ENCODE measurements at regions not wholly inside any gene's neighbourhood (a gene's known extent, or its start where the extent isn't known, plus 50 kb on each side); places are given as distances from the start of the nearest gene placed in this dataset.
A peak's percentile ranks its signal among the peaks of the same experiment; 100 is the strongest.
"Not testable (repeated sequence)": the region's sequence is repeated elsewhere in the genome, so short reads cannot be mapped to it uniquely, and the experiment has no call there.

DNA sequence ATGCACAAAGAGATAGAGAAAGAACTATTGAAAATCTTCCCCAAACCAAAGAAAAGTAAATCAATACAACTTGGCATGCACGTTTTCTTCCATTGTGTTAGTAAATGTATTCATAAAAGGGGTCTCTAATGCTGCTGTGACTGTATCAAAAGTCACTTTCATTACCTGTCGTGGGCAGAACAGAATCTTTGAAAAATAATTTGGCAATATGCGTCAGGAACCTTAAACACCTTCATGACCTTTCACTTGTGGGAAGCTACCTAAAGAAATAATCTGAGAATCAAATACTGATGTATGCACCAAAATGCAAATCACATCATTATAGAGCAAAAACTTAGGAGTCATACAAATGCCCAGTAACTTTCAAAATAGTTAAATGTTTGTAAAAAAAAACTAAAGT, 105.3 kb downstream of the ARL4C start:
- Histone ChIP-seq H3K4me3 (replicated peaks in 1 of 4; ENCODE audit: control extremely low read depth in 1 of 4, insufficient read depth in 1 of 4, low read depth in 3 of 4, low read length in 4 of 4) (no peak overlapping the region), H3K9ac (ENCODE audit: insufficient read depth, low read length) (no peak overlapping the region), H4K20me1 (ENCODE audit: control insufficient read depth, extremely low read depth, insufficient read depth, low read length) (no peaks in the 10 kb centered on the region), H3K4me1 (ENCODE audit: control insufficient read depth, extremely low read depth, insufficient read depth, low read length) (no peaks in the 10 kb centered on the region), H2AFZ (ENCODE audit: low read length) (no peak overlapping the region), H3K36me3 (ENCODE audit: control insufficient read depth, insufficient read depth, low read length) (no peaks in the 10 kb centered on the region), H3K27me3 (ENCODE audit: control insufficient read depth, insufficient read depth, low read length) (no peaks in the 10 kb centered on the region), H3K79me2 (ENCODE audit: control insufficient read depth, insufficient read depth, low read length) (no peaks in the 10 kb centered on the region), H3K27ac (ENCODE audit: insufficient read depth, low read length) (no peak overlapping the region), H3K4me2 (ENCODE audit: extremely low read depth, insufficient read depth, low read length) (no peak overlapping the region), H3K9me3 (ENCODE audit: control insufficient read depth, insufficient read depth, low read depth, low read length) (no peaks in the 10 kb centered on the region)
- TF ChIP-seq, protein P1, sequence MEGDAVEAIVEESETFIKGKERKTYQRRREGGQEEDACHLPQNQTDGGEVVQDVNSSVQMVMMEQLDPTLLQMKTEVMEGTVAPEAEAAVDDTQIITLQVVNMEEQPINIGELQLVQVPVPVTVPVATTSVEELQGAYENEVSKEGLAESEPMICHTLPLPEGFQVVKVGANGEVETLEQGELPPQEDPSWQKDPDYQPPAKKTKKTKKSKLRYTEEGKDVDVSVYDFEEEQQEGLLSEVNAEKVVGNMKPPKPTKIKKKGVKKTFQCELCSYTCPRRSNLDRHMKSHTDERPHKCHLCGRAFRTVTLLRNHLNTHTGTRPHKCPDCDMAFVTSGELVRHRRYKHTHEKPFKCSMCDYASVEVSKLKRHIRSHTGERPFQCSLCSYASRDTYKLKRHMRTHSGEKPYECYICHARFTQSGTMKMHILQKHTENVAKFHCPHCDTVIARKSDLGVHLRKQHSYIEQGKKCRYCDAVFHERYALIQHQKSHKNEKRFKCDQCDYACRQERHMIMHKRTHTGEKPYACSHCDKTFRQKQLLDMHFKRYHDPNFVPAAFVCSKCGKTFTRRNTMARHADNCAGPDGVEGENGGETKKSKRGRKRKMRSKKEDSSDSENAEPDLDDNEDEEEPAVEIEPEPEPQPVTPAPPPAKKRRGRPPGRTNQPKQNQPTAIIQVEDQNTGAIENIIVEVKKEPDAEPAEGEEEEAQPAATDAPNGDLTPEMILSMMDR (conservative IDR thresholded peaks at IDR 0.05 in 1 of 2, IDR thresholded peaks at IDR 0.05 in 1 of 2; ENCODE audit: low read depth in 1 of 2, low read length in 2 of 2): no peak
- no peak for TF ChIP-seq EZH2 (IDR thresholded peaks at IDR 0.05; ENCODE audit: low read length, missing control alignments)
- DNase-seq (ENCODE audit: low read depth in 2 of 2): no peak

DNA sequence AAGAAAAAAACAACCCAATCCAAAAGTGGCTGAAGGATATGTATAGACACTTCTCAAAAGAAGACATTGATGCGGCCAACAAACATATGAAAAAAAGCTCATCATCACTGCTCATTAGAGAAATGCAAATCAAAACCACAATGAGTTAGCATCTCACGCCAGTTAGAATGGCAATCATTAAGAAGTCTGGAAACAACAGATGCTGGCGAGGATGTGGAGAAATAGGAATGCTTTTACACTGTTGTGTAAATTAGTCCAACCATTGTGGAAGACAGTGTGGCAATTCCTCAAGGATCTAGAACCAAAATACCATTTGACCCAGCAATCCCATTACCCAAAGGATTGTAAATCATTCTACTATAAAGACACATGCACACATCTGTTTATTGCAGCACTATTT, 107.2 kb downstream of the ARL4C start:
- not testable (repeated sequence) for H3K36me3 ChIP-seq (ENCODE audit: control insufficient read depth, insufficient read depth, low read length); H3K4me2 ChIP-seq (ENCODE audit: extremely low read depth, insufficient read depth, low read length); H3K27me3 ChIP-seq (ENCODE audit: control insufficient read depth, insufficient read depth, low read length); H3K27ac ChIP-seq (ENCODE audit: insufficient read depth, low read length); H3K4me3 ChIP-seq (replicated peaks in 1 of 4; ENCODE audit: control extremely low read depth in 1 of 4, insufficient read depth in 1 of 4, low read depth in 3 of 4, low read length in 4 of 4); H4K20me1 ChIP-seq (ENCODE audit: control insufficient read depth, extremely low read depth, insufficient read depth, low read length); H3K4me1 ChIP-seq (ENCODE audit: control insufficient read depth, extremely low read depth, insufficient read depth, low read length); H3K9me3 ChIP-seq (ENCODE audit: control insufficient read depth, insufficient read depth, low read depth, low read length); H3K79me2 ChIP-seq (ENCODE audit: control insufficient read depth, insufficient read depth, low read length); DNase-seq (ENCODE audit: low read depth in 2 of 2); H3K9ac ChIP-seq (ENCODE audit: insufficient read depth, low read length); H2AFZ ChIP-seq (ENCODE audit: low read length)

DNA sequence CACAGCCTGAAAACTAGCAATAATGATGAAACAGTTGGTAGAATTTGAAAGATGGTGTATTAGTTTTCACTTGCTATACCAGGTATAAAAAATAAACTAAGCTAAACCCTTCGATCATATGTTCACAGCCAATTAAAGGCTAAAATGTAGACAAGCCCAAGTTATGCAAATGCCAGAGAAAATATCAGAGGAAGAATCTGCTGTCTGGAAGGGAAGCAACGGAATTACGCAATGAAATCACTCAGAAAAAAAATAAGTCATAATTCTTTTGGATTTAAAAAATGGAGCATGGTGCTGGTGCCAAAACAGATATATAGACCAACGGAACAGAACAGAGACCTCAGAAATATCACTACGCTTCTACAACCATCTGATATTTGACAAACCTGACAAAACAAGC, 108.3 kb downstream of the ARL4C start:
- Histone ChIP-seq H4K20me1 (ENCODE audit: control insufficient read depth, extremely low read depth, insufficient read depth, low read length) (no peaks in the 10 kb centered on the region), H3K4me2 (ENCODE audit: extremely low read depth, insufficient read depth, low read length) (no peak overlapping the region)
- DNase-seq (ENCODE audit: low read depth in 2 of 2): peak in 1 of 2 donors; percentile 25

More for the DNA sequence above, 108.3 kb downstream of the ARL4C start:
- Histone ChIP-seq H3K27me3 (ENCODE audit: control insufficient read depth, insufficient read depth, low read length) (no peaks in the 10 kb centered on the region), H2AFZ (ENCODE audit: low read length) (no peak overlapping the region), H3K36me3 (ENCODE audit: control insufficient read depth, insufficient read depth, low read length) (no peaks in the 10 kb centered on the region), H3K4me1 (ENCODE audit: control insufficient read depth, extremely low read depth, insufficient read depth, low read length) (no peaks in the 10 kb centered on the region), H3K9me3 (ENCODE audit: control insufficient read depth, insufficient read depth, low read depth, low read length) (no peaks in the 10 kb centered on the region), H3K9ac (ENCODE audit: insufficient read depth, low read length) (no peak overlapping the region), H3K4me3 (replicated peaks in 1 of 4; ENCODE audit: control extremely low read depth in 1 of 4, insufficient read depth in 1 of 4, low read depth in 3 of 4, low read length in 4 of 4) (no peak overlapping the region), H3K79me2 (ENCODE audit: control insufficient read depth, insufficient read depth, low read length) (no peaks in the 10 kb centered on the region), H3K27ac (ENCODE audit: insufficient read depth, low read length) (no peak overlapping the region)
- TF ChIP-seq EZH2 (IDR thresholded peaks at IDR 0.05; ENCODE audit: low read length, missing control alignments): no peak
- TF ChIP-seq, protein P1 (conservative IDR thresholded peaks at IDR 0.05 in 1 of 2, IDR thresholded peaks at IDR 0.05 in 1 of 2; ENCODE audit: low read depth in 1 of 2, low read length in 2 of 2): no peak

Measured in fibroblast of lung (primary cell).